GM18873 (cell line): ENCODE measurements at regions not wholly inside any gene's neighbourhood (a gene's known extent, or its start where the extent isn't known, plus 50 kb on each side); places are given as distances from the start of the nearest gene placed in this dataset.
"Not testable (repeated sequence)": the region's sequence is repeated elsewhere in the genome, so short reads cannot be mapped to it uniquely, and the experiment has no call there.

ENCODE experiments used
- ATAC-seq: cut with Tn5 transposase; IDR thresholded peaks from one replicate; pipeline ENCODE4 v1.9.1; 2021; ENCODE audit warnings: mild to moderate bottlenecking, moderate library complexity, moderate number of reproducible peaks; ENCODE audit not compliant: unreplicated experiment, low FRiP score

GRCh38 chr4:27075603-27076002, 215.0 kb downstream of the STIM2 start:
- ATAC-seq: not testable (repeated sequence)

- no peak for ATAC-seq
These were observed 218.4 kb downstream of the STIM2 start for GRCh38 chr4:27078934-27079455.

GRCh38 chr4:27081675-27082586, 221.3 kb downstream of the STIM2 start:
- ATAC-seq: peak; percentile 78

- ATAC-seq: no peak
These were observed 222.1 kb downstream of the STIM2 start for GRCh38 chr4:27082776-27083175.

- no peak for ATAC-seq
These were observed 224.2 kb downstream of the STIM2 start for GRCh38 chr4:27084685-27085361.

GRCh38 chr4:27085396-27085795, 224.8 kb downstream of the STIM2 start:
- ATAC-seq: no peak

GRCh38 chr4:27087306-27088045, 226.8 kb downstream of the STIM2 start:
- ATAC-seq: no peak

GRCh38 chr4:27088491-27088890, 227.8 kb downstream of the STIM2 start:
- no peak for ATAC-seq

GRCh38 chr4:27089186-27089585, 228.5 kb downstream of the STIM2 start:
- no peak for ATAC-seq

- ATAC-seq: no peak
These were observed 229.8 kb downstream of the STIM2 start for GRCh38 chr4:27090406-27090805.

GRCh38 chr4:27094224-27094623, 233.6 kb downstream of the STIM2 start:
- no peak for ATAC-seq

- no peak for ATAC-seq
These were observed 234.1 kb downstream of the STIM2 start for GRCh38 chr4:27094783-27095182.

- no peak for ATAC-seq
These were observed 235.6 kb downstream of the STIM2 start for GRCh38 chr4:27096142-27096824.

- no peak for ATAC-seq
These were observed 237.4 kb downstream of the STIM2 start for GRCh38 chr4:27098034-27098433.

GRCh38 chr4:27100713-27101112, 240.1 kb downstream of the STIM2 start:
- ATAC-seq: no peak

GRCh38 chr4:27101126-27101525, 240.5 kb downstream of the STIM2 start:
- ATAC-seq: no peak

- no peak for ATAC-seq
These were observed 240.9 kb downstream of the STIM2 start for GRCh38 chr4:27101561-27101960.

- no peak for ATAC-seq
These were observed 251.0 kb downstream of the STIM2 start for GRCh38 chr4:27111627-27112026.

GRCh38 chr4:27112587-27112986, 251.9 kb downstream of the STIM2 start:
- no peak for ATAC-seq

- ATAC-seq: no peak
These were observed 254.6 kb downstream of the STIM2 start for GRCh38 chr4:27115221-27115620.
